ENCODE measurements at regions not wholly inside any gene's neighbourhood (a gene's known extent, or its start where the extent isn't known, plus 50 kb on each side); places are given as distances from the start of the nearest gene placed in this dataset.

DNA sequence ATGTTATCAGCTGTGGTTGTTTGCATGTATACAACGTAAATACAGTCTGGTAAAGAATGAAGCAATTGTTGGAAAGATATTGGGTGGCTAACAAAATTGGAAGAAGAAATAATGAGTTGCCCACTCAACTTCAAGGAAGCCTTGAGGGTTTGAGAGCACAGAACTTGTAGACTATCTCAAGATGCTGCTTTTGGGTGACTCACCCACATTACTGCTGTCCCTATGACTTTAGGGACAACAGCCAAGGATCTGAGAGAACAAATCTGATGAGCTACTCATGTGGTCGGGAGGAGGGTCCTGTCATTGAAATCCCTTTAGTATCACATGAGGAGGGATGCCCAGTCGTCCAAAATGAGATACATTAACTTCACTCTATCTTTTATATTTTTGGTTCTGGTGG is 261.8 kb downstream of the GAS1 start:
- no peak for FAIRE-seq

DNA sequence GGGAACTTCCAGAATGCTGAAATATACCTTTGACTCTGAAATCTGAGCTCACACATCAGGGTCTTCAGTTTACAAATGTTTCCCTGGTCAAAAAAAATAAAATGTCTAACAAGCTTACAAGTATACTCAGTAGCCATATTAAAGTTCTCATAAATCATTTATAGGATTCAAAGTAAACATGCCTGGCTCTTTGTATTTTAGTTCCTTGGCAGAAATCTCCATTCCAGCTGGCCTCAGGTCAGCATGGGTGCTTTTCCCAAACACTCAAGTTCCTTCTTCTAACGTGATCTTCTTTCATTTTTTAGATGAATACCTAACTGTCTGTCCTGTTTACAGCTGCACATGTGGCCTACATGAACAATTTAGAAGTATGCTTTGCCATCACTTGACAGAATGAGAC is 263.2 kb downstream of the GAS1 start:
- no peaks in the 10 kb centered on the region for H3K4me1 ChIP-seq (ENCODE audit: control insufficient read depth in 3 of 3, insufficient read depth in 2 of 3, low read depth in 1 of 3, low read length in 2 of 3)
- 5 to 17% (median 17%) methylated on average over 1 of the region's 1 CpG for WGBS, 3 donors
- no peaks in the 10 kb centered on the region for H3K36me3 ChIP-seq (ENCODE audit: control insufficient read depth in 3 of 3, insufficient read depth in 2 of 3, low read depth in 1 of 3, low read length in 3 of 3)
- no peak overlapping the region for H3K27ac ChIP-seq (ENCODE audit: low read depth in 1 of 3, low read length in 2 of 3)
- no peak for DNase-seq
- no peaks in the 10 kb centered on the region for H3K27me3 ChIP-seq (ENCODE audit: control insufficient read depth in 3 of 3, insufficient read depth in 3 of 3, low read length in 3 of 3)
- no peak overlapping the region for H3K4me3 ChIP-seq (ENCODE audit: low read depth in 1 of 3, low read length in 3 of 3)
- no peak for FAIRE-seq
- no peaks in the 10 kb centered on the region for H3K9me3 ChIP-seq (ENCODE audit: control insufficient read depth in 2 of 2, insufficient read depth in 1 of 2, low read depth in 1 of 2, low read length in 1 of 2)

More for the DNA sequence above, 261.8 kb downstream of the GAS1 start:
- Histone ChIP-seq H3K27ac (ENCODE audit: low read depth in 1 of 3, low read length in 2 of 3) (no peak overlapping the region), H3K9me3 (ENCODE audit: control insufficient read depth in 2 of 2, insufficient read depth in 1 of 2, low read depth in 1 of 2, low read length in 1 of 2) (no peaks in the 10 kb centered on the region), H3K27me3 (ENCODE audit: control insufficient read depth in 3 of 3, insufficient read depth in 3 of 3, low read length in 3 of 3) (no peaks in the 10 kb centered on the region), H3K4me3 (ENCODE audit: low read depth in 1 of 3, low read length in 3 of 3) (no peak overlapping the region), H3K4me1 (ENCODE audit: control insufficient read depth in 3 of 3, insufficient read depth in 2 of 3, low read depth in 1 of 3, low read length in 2 of 3) (no peaks in the 10 kb centered on the region), H3K36me3 (ENCODE audit: control insufficient read depth in 3 of 3, insufficient read depth in 2 of 3, low read depth in 1 of 3, low read length in 3 of 3) (no peaks in the 10 kb centered on the region)
- DNase-seq: no peak
- WGBS, 3 donors: 69 to 83% (median 79%) methylated on average over 3 of the region's 3 CpGs

DNA sequence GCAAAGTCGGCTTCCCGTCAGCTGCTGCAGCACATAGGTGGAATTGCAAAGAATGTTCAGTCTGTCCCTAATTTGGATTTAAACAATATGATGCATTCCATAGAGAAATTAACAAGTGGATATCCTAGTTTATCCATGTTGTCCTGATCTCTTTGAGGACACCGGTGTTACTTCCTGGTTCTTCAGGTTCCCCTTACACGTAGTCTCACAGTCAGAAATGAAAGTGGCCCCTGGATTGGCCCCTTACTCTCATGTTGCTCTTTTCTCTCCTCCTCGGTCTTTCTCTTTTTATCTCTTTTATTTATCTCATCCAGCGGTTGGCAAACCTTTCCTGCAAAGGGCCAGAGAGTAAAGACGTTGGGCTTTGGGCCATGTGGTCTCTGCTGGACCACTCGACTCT is 265.1 kb downstream of the GAS1 start:
- DNase-seq (peak in 1 of 2 donors; percentile 72), FAIRE-seq (no peak)
- Histone ChIP-seq H3K27ac (ENCODE audit: low read depth in 1 of 3, low read length in 2 of 3) (no peak overlapping the region), H3K4me1 (ENCODE audit: control insufficient read depth in 3 of 3, insufficient read depth in 2 of 3, low read depth in 1 of 3, low read length in 2 of 3) (no peaks in the 10 kb centered on the region), H3K9me3 (ENCODE audit: control insufficient read depth in 2 of 2, insufficient read depth in 1 of 2, low read depth in 1 of 2, low read length in 1 of 2) (no peaks in the 10 kb centered on the region), H3K36me3 (ENCODE audit: control insufficient read depth in 3 of 3, insufficient read depth in 2 of 3, low read depth in 1 of 3, low read length in 3 of 3) (no peaks in the 10 kb centered on the region), H3K4me3 (ENCODE audit: low read depth in 1 of 3, low read length in 3 of 3) (peak overlapping the region in 1 of 3 donors; percentile 5), H3K27me3 (ENCODE audit: control insufficient read depth in 3 of 3, insufficient read depth in 3 of 3, low read length in 3 of 3) (no peaks in the 10 kb centered on the region)
- WGBS, 3 donors: 17 to 54% (median 34%) methylated on average over 8 of the region's 8 CpGs

DNA sequence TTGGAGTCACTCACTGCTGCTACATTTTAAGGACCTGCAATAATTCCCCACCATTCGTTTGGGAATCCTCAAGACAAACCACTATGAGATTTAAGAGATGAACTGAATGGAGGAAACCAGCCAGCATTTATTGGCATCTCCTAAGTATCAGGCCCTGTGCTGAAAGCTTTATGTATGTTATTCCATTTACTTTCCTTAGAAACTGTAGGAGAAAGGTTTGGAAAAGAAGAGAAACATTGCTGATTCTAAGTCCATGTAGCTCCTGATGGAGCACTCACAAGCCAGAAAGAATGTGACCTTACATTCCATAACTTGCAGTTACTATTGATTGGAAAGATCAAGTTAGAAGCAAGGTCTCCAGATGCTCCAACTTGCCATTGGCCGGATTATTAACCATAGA is 267.4 kb downstream of the GAS1 start:
- FAIRE-seq (no peak), DNase-seq (no peak)
- H3K4me1 ChIP-seq (ENCODE audit: control insufficient read depth in 3 of 3, insufficient read depth in 2 of 3, low read depth in 1 of 3, low read length in 2 of 3): no peaks in the 10 kb centered on the region
- H3K9me3 ChIP-seq (ENCODE audit: control insufficient read depth in 2 of 2, insufficient read depth in 1 of 2, low read depth in 1 of 2, low read length in 1 of 2): no peaks in the 10 kb centered on the region
- no peak overlapping the region for H3K27ac ChIP-seq (ENCODE audit: low read depth in 1 of 3, low read length in 2 of 3)
- H3K4me3 ChIP-seq (ENCODE audit: low read depth in 1 of 3, low read length in 3 of 3): no peak overlapping the region
- WGBS, 3 donors: 70 to 84% (median 80%) methylated on average over 2 of the region's 2 CpGs
- no peaks in the 10 kb centered on the region for H3K36me3 ChIP-seq (ENCODE audit: control insufficient read depth in 3 of 3, insufficient read depth in 2 of 3, low read depth in 1 of 3, low read length in 3 of 3)
- no peaks in the 10 kb centered on the region for H3K27me3 ChIP-seq (ENCODE audit: control insufficient read depth in 3 of 3, insufficient read depth in 3 of 3, low read length in 3 of 3)

DNA sequence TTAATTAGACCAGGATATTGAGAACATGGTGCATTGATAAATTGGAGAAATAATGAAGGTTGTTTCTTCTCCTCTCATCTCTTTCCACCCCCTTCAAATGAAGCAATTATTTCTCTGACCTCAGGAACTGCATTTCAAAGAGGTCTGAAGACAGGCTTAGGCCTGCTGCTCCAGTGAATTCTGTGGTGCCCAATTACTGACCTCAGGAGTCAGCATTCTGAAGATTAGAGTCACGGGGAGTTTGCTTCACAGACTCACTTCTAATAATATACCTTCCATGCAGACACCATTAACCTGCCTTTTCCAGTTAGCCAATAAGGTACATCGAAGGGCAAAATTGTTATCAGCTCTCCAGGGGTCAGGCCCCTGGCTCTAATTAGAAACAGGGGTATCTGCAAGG is 270.9 kb downstream of the GAS1 start:
- H3K4me3 ChIP-seq (ENCODE audit: low read depth in 1 of 3, low read length in 3 of 3): no peak overlapping the region
- peak in 1 of 2 donors; percentile 21 for DNase-seq
- FAIRE-seq: no peak
- H3K27ac ChIP-seq (ENCODE audit: low read depth in 1 of 3, low read length in 2 of 3): no peak overlapping the region
- no peaks in the 10 kb centered on the region for H3K9me3 ChIP-seq (ENCODE audit: control insufficient read depth in 2 of 2, insufficient read depth in 1 of 2, low read depth in 1 of 2, low read length in 1 of 2)
- no peaks in the 10 kb centered on the region for H3K27me3 ChIP-seq (ENCODE audit: control insufficient read depth in 3 of 3, insufficient read depth in 3 of 3, low read length in 3 of 3)
- H3K4me1 ChIP-seq (ENCODE audit: control insufficient read depth in 3 of 3, insufficient read depth in 2 of 3, low read depth in 1 of 3, low read length in 2 of 3): no peaks in the 10 kb centered on the region
- WGBS, 3 donors: 78 to 92% (median 84%) methylated on average over 2 of the region's 2 CpGs
- H3K36me3 ChIP-seq (ENCODE audit: control insufficient read depth in 3 of 3, insufficient read depth in 2 of 3, low read depth in 1 of 3, low read length in 3 of 3): no peaks in the 10 kb centered on the region

DNA sequence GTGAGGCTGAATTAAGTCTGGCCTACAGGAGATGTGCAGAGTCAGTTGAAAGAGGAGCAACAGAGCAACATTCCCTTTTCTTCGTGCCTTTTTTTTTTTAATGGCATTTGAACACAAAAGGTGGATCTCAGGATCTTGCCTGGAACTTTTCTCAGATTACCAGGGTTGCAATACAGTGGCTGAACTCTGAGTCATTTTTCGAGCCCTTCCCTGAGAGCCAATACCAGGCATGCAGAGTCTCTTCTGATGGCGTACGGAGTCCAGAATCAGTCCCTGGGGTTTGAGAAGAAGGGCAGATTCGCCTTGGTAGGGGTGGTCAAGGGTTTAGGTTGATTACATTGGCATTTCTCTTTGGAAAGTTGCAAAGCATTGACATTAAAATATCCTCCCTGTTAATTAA is 271.5 kb downstream of the GAS1 start:
- Histone ChIP-seq H3K9me3 (ENCODE audit: control insufficient read depth in 2 of 2, insufficient read depth in 1 of 2, low read depth in 1 of 2, low read length in 1 of 2) (no peaks in the 10 kb centered on the region), H3K27me3 (ENCODE audit: control insufficient read depth in 3 of 3, insufficient read depth in 3 of 3, low read length in 3 of 3) (no peaks in the 10 kb centered on the region), H3K36me3 (ENCODE audit: control insufficient read depth in 3 of 3, insufficient read depth in 2 of 3, low read depth in 1 of 3, low read length in 3 of 3) (no peaks in the 10 kb centered on the region), H3K4me3 (ENCODE audit: low read depth in 1 of 3, low read length in 3 of 3) (no peak overlapping the region), H3K4me1 (ENCODE audit: control insufficient read depth in 3 of 3, insufficient read depth in 2 of 3, low read depth in 1 of 3, low read length in 2 of 3) (no peaks in the 10 kb centered on the region), H3K27ac (ENCODE audit: low read depth in 1 of 3, low read length in 2 of 3) (no peak overlapping the region)
- FAIRE-seq: no peak
- no peak for DNase-seq
- 83 to 88% (median 86%) methylated on average over 5 of the region's 5 CpGs for WGBS, 3 donors

DNA sequence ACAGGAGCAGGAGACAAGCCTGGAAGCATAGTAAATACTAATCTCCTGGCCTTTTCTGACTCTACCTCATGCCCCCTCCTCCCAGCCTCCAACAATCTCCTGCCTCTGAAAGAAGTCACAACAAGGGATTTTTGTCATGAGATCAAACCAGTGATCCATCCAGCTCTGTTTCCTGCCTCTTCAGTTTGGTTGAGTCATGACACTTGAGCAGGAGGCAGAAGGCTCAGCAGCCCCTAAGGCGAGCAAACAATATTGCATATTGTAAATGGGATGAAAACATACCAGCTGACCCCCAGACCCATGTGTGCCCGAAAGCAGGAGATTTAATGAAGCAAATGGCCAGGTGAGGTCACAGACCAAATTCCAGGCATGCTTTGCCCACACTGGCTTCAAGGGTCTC is 272.8 kb downstream of the GAS1 start:
- H3K27ac ChIP-seq (ENCODE audit: low read depth in 1 of 3, low read length in 2 of 3): no peak overlapping the region
- H3K9me3 ChIP-seq (ENCODE audit: control insufficient read depth in 2 of 2, insufficient read depth in 1 of 2, low read depth in 1 of 2, low read length in 1 of 2): peaks cover 0 to 2% of the 10 kb centered on the region in 2 donors
- H3K36me3 ChIP-seq (ENCODE audit: control insufficient read depth in 3 of 3, insufficient read depth in 2 of 3, low read depth in 1 of 3, low read length in 3 of 3): no peaks in the 10 kb centered on the region
- DNase-seq (no peak), FAIRE-seq (no peak)
- no peaks in the 10 kb centered on the region for H3K27me3 ChIP-seq (ENCODE audit: control insufficient read depth in 3 of 3, insufficient read depth in 3 of 3, low read length in 3 of 3)
- no peaks in the 10 kb centered on the region for H3K4me1 ChIP-seq (ENCODE audit: control insufficient read depth in 3 of 3, insufficient read depth in 2 of 3, low read depth in 1 of 3, low read length in 2 of 3)
- H3K4me3 ChIP-seq (ENCODE audit: low read depth in 1 of 3, low read length in 3 of 3): no peak overlapping the region
- WGBS, 3 donors: 62 to 90% (median 64%) methylated on average over 2 of the region's 2 CpGs

DNA sequence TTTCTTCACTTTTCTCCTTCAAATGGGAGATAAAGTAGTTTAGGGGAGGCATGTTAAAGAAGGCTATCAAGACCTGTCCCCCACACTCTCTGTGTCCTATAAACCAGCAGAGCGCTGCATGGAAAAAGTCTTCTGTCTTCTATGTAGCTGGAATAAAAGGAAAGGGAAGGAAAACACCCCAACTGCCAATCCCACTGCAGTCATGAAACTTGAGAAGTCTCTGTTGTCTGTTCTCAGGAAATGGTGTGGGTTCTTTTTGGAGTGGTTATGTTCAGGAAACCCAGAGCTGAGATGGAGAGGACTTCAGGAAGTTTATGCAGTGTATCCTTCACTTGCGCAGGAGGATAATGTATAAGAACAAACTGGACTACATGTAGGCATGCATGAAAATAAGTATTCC is 274.3 kb downstream of the GAS1 start:
- 82 to 91% (median 89%) methylated on average over 2 of the region's 2 CpGs for WGBS, 3 donors
- H3K36me3 ChIP-seq (ENCODE audit: control insufficient read depth in 3 of 3, insufficient read depth in 2 of 3, low read depth in 1 of 3, low read length in 3 of 3): no peaks in the 10 kb centered on the region
- H3K4me1 ChIP-seq (ENCODE audit: control insufficient read depth in 3 of 3, insufficient read depth in 2 of 3, low read depth in 1 of 3, low read length in 2 of 3): no peaks in the 10 kb centered on the region
- H3K27me3 ChIP-seq (ENCODE audit: control insufficient read depth in 3 of 3, insufficient read depth in 3 of 3, low read length in 3 of 3): no peaks in the 10 kb centered on the region
- no peak overlapping the region for H3K4me3 ChIP-seq (ENCODE audit: low read depth in 1 of 3, low read length in 3 of 3)
- no peak overlapping the region for H3K27ac ChIP-seq (ENCODE audit: low read depth in 1 of 3, low read length in 2 of 3)
- peaks cover 0 to 2% of the 10 kb centered on the region in 2 donors for H3K9me3 ChIP-seq (ENCODE audit: control insufficient read depth in 2 of 2, insufficient read depth in 1 of 2, low read depth in 1 of 2, low read length in 1 of 2)
- FAIRE-seq: no peak
- no peak for DNase-seq

DNA sequence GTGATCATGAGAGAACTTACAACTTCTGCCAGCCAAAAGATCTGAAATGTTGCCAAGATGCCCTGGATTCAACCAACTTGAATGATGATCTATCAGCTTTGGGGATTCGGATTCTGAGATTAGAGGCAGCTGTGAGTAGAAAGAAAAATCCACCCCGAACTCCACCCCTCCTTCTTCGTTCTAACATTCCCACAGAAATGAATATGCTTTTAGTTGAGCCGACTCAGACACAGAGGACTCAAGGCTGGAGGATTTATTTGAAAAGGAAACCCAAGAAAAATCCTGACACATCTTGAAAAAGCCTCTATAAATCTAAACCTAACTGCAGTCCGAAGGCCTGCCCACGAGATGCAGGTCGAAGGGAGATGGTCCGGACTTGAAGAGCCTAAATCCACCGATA is 275.0 kb downstream of the GAS1 start:
- DNase-seq (no peak), FAIRE-seq (no peak)
- Histone ChIP-seq H3K27me3 (ENCODE audit: control insufficient read depth in 3 of 3, insufficient read depth in 3 of 3, low read length in 3 of 3) (no peaks in the 10 kb centered on the region), H3K4me1 (ENCODE audit: control insufficient read depth in 3 of 3, insufficient read depth in 2 of 3, low read depth in 1 of 3, low read length in 2 of 3) (no peaks in the 10 kb centered on the region), H3K27ac (ENCODE audit: low read depth in 1 of 3, low read length in 2 of 3) (no peak overlapping the region), H3K9me3 (ENCODE audit: control insufficient read depth in 2 of 2, insufficient read depth in 1 of 2, low read depth in 1 of 2, low read length in 1 of 2) (peaks cover 0 to 2% of the 10 kb centered on the region in 2 donors), H3K36me3 (ENCODE audit: control insufficient read depth in 3 of 3, insufficient read depth in 2 of 3, low read depth in 1 of 3, low read length in 3 of 3) (no peaks in the 10 kb centered on the region), H3K4me3 (ENCODE audit: low read depth in 1 of 3, low read length in 3 of 3) (no peak overlapping the region)
- 72 to 87% (median 86%) methylated on average over 9 of the region's 9 CpGs for WGBS, 3 donors

All from small intestine (tissue), 7 donors.